GM12891 (cell line): ENCODE measurements at regions not wholly inside any gene's neighbourhood (a gene's known extent, or its start where the extent isn't known, plus 50 kb on each side); places are given as distances from the start of the nearest gene placed in this dataset.

ENCODE experiments used
- DNase-seq: peaks from one replicate; pipeline ENCODE4 v3.0.0; 2011; ENCODE audit warnings: low spot score; ENCODE audit not compliant: insufficient read length
- FAIRE-seq: peaks from 2 replicates; lab custom pipeline; 2011; peaks lifted over from hg19 to GRCh38; lab: Jason Lieb, UNC
- PAX5 ChIP-seq: IDR thresholded peaks from 2 replicates; pipeline ENCODE4 v1.6.1; 2011; ENCODE audit warnings: low read length, moderate library complexity, mild to moderate bottlenecking; ENCODE audit not compliant: insufficient read depth, severe bottlenecking
- POLR2A ChIP-seq: IDR thresholded peaks from 2 replicates; pipeline ENCODE4 v1.6.1; 2011; ENCODE audit warnings: low read depth, low read length, control low read depth
- POLR2AphosphoS5 ChIP-seq: IDR thresholded peaks from 2 replicates; pipeline ENCODE4 v1.6.1; 2011; ENCODE audit warnings: low read depth, low read length, control low read depth
- POU2F2 ChIP-seq: IDR thresholded peaks from 2 replicates; pipeline ENCODE4 v1.6.1; 2011; ENCODE audit warnings: low read depth, mild to moderate bottlenecking, control low read depth, low read length, moderate library complexity
- SPI1 ChIP-seq: IDR thresholded peaks from 2 replicates; pipeline ENCODE4 v1.6.1; 2011; ENCODE audit warnings: low read depth, low read length, control low read depth
- TAF1 ChIP-seq: IDR thresholded peaks from 2 replicates; pipeline ENCODE4 v1.6.1; 2011; ENCODE audit warnings: low read depth, low read length, control low read depth

DNA sequence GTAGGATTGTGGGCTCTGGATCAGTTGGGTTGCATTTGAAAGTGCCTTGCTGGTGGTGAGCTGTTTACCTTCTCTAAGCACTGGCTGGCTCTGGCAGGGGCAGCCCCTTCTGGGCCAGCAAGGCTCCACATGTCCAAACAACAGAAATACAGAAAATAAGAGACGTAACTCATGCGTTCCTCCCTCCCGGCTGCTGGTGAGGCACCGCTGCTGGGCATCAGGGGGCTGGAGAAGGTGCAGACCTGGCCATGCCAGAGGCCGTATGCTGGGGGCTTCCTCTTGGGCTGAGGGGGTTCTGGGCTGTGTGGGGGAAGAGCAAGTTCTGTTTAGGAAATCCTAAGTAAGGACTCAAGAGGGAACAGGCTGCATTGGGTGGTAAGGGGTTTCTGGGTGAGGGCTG is 140.6 kb downstream of the URI1 start:
- FAIRE-seq (no peak), DNase-seq (no peak)
- TF ChIP-seq SPI1 = no peak
- no peak for TF ChIP-seq POLR2A
- TF ChIP-seq POLR2AphosphoS5 = no peak
- TF ChIP-seq TAF1 = no peak
- TF ChIP-seq PAX5 = no peak
- TF ChIP-seq POU2F2 = no peak

DNA sequence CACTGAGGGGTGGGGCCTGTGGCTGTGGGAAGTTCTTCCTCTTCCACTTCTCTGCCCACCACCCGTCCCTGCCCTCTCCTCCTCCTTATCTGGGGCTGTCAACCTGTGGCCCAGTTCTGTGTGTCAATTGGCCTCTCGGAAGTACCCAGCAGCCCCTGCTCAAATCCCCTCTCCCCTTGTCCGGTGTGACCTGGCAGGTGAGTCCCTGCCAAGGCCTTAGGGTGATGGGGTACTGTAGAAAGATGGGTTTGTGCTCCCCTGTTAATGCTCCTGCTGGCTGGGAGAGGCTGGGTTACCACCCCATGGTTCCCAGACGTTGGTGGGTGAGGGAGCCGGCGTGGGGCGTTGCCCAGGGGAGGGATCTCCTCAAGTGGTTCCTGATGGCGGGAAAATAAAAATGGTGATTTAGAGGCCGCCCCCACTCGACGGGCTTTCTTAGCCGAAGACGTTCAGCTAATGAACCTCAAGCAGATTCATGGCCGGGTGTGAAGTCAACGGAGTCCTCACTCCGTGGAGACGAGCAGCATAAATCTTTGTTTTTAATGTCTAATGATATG is 141.2 kb downstream of the URI1 start:
- DNase-seq (no peak), FAIRE-seq (no peak)
- TF ChIP-seq POU2F2 (no peak), POLR2AphosphoS5 (no peak), SPI1 (no peak), TAF1 (no peak), PAX5 (no peak), POLR2A (no peak)

DNA sequence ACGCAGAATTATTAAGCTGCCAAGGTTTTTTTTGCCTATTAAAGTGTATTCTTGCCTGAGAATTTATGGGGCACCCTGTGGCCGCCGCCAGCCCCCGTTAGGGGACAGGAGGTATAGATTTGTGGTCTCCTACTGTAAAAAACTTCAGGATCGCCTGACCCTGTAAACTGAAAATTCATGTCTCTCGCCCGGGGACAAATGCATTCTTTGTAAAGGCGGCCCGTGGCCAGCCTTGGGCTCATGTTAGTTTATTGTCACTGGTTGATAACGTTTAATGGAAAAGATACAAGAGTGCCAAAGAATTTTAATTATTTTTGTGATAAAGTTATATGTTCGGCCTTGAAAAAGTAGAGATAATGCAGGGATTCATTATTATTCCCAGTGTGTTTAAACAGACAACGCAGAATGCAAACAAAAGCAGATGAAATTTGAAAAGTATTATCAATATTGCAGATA is 141.7 kb downstream of the URI1 start:
- no peak for DNase-seq
- FAIRE-seq = no peak
- TF ChIP-seq POLR2A = no peak
- TF ChIP-seq TAF1 = no peak
- TF ChIP-seq POU2F2 = no peak
- TF ChIP-seq PAX5 = no peak
- no peak for TF ChIP-seq POLR2AphosphoS5

DNA sequence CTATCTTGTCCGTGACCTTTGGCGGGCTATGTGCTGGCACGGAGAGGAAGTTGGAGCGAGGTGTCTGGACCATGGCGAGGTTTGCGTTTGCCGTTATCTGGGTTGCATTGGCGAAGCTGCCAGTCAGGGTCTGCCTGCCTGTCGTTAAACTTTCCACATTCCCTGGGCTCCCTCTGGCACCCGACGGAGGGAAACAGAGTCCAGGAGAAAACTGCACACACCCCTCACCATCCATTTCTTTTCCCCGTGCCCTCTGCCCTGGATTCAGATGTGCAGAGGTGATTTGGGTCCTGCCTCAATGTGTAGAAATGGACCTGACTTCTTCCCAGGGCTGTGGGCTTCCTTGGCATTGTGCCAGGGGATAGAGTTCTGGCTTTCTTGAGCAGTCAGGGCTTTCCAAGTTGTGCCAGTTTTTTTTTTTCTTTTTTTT is 142.4 kb downstream of the URI1 start:
- FAIRE-seq (no peak), DNase-seq (no peak)
- TF ChIP-seq PAX5 (no peak), POU2F2 (no peak), POLR2AphosphoS5 (no peak), SPI1 (no peak)

DNA sequence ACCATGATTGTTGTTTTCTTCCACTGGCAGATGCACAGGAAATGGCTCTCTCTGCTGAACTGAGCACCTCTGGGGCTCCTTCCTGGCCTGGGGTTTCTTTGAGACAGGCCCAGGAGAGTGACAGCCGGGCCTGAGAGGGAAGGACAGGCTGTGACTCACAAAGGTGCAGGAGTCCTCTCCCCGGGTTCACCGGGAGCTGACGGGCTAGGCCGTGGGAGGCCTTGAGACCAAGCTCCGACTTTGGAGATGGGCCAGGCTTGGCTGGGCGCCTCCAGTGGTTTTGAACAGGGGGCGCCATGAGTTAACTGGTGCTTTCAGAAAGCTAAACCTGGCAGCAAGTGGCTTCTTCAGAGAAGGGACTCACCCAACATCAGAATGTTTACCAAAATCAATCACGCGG is 143.4 kb downstream of the URI1 start:
- DNase-seq (no peak), FAIRE-seq (no peak)
- TF ChIP-seq TAF1 (no peak), POU2F2 (no peak), SPI1 (no peak), PAX5 (no peak), POLR2AphosphoS5 (no peak), POLR2A (no peak)

DNA sequence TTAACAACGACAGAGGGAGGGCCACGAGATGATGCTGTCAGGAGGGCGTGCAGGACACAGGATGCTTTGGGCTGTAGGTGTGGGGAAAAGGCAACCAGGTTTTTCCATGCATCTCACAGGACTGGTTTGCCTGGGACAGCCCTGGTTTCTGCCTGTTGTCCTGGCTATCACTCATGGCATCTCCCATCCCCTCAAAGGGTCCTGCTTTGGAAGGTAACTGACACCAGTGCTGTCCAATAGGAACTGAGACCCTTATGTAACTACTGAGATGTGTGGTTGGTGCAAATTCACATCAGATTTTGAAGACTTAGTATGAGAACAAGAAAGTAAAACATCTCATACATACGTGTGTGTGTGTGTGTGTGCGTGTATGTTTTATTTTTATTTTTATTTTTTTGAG is 144.2 kb downstream of the URI1 start:
- DNase-seq (no peak), FAIRE-seq (no peak)
- TF ChIP-seq POU2F2 (no peak), POLR2AphosphoS5 (no peak), PAX5 (no peak), TAF1 (no peak), POLR2A (no peak), SPI1 (no peak)

DNA sequence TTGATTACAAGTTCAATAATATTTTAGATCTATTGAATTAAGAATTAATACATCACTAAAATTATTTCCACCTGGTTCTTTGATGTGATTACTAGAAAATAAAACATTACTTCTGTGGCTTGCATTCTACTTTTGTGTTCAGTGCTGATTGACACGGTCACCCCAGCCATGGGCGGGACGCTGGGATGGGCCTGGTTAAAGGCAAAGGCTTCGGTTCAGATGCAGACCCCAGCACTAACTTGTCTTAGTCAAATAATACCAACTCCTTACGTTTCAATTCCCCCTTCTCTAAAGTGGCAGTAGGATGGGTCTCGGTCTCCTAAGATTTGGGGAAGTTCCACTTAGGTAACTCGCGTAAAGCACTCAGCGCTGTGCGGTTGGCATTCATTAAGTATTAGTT is 144.9 kb downstream of the URI1 start:
- TF ChIP-seq POU2F2 = no peak
- no peak for TF ChIP-seq SPI1
- no peak for TF ChIP-seq POLR2AphosphoS5
- TF ChIP-seq POLR2A = no peak
- no peak for TF ChIP-seq TAF1
- no peak for TF ChIP-seq PAX5
- no peak for FAIRE-seq

DNA sequence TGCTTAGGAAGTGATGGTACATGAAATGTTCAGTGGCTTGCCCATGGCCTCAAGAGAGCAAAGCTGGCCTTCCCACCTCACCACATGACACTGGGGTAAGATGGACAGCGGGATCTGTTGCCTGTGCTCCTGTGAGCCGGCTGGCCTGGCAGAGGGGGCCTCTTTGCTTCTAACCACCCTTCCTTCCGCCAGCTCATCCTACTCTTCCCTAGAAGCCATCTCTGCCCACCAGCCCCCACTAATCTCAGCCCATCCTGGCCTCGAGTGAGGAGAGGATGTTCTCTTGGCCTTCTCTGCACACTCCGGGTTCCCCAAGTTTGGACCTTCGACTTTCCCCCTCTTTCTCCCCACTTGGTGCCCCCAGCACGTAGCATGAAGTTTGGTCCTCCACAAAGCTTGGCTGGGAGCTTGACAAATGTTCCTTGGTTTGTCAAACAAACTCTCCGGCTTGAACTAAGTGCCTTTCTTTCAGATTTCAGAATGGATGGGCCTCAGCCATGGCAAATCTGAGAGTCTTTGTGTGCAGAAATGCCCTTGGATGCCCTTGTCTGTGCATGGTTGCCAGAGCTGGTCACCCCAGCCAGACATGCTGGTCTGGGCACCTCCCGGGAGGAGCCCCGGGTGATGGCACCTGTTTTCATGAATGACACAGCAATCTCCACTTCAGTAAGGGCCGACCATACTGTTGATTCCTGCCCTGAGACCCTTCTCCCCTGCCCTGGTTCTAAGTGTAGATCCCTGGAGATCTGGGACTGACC is 145.5 kb downstream of the URI1 start:
- FAIRE-seq = no peak

More for the DNA sequence above, 144.9 kb downstream of the URI1 start:
- DNase-seq = no peak

DNA sequence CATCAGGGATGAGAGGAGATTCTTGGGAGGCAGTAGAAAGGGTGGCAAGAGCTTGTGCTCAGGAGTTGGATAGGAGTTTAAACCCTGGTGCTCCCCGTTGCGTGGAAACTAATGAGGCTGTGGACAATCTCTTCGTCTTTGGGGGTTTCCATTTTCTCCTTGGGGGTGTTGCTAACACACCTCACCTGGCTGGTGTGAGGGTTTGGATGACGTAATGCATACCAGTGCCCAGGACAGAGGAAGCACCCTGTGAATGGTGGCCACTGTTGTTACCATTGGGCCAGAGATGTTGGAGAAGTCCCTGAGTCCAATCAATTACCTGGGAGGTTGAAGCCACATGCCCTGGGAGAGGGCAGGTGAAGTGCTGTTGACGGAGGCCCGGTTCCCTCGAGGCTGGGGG is 146.5 kb downstream of the URI1 start:
- FAIRE-seq (no peak), DNase-seq (no peak)
- TF ChIP-seq POU2F2 (no peak), TAF1 (no peak), PAX5 (no peak), SPI1 (no peak), POLR2A (no peak), POLR2AphosphoS5 (no peak)

More for the DNA sequence above, 145.5 kb downstream of the URI1 start:
- no peak for DNase-seq
- no peak for TF ChIP-seq POLR2AphosphoS5
- TF ChIP-seq POLR2A = no peak
- TF ChIP-seq TAF1 = no peak
- no peak for TF ChIP-seq POU2F2
- TF ChIP-seq SPI1 = no peak
- no peak for TF ChIP-seq PAX5

DNA sequence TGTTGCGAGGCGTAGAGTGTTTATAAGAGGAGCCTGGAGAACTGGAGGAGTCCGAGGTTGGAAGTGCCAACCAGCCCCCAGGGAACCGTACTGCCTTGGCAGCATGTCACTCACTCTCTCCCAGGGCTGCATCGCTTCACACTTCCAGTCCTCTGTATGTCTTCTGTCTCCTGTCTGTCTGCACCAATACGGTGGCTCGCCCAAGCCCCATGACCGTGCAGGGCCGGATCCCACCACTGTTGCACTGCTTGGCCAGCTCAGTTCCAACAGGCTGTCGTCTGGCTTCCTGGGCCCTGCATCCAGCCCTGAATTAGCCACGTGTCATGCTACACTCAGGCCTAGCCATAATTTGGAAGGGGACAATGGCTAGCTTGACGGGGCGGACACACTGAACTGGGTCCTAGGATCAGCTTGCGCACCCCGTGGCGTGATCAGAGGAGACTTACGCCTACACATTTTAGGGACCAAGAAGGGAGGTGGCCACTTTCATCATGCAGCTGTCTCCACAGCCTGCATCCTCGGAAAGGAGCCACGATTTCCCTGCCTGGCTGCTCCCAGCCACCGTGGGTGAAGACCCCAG is 147.1 kb downstream of the URI1 start:
- TF ChIP-seq TAF1 = no peak
- no peak for TF ChIP-seq POLR2A
- no peak for TF ChIP-seq POLR2AphosphoS5
- TF ChIP-seq POU2F2 = no peak
- no peak for TF ChIP-seq PAX5
- TF ChIP-seq SPI1 = no peak
- no peak for DNase-seq
- no peak for FAIRE-seq
